GM23338 (cell line): ENCODE measurements at regions not wholly inside any gene's neighbourhood (a gene's known extent, or its start where the extent isn't known, plus 50 kb on each side); places are given as distances from the start of the nearest gene placed in this dataset.

Experiments
- ATAC-seq: fragments of 200-7000 bp; cut with Tn5 transposase; 3 replicates; pipeline ENCODE4 v1.9.1; 2020
- DNase-seq: peaks from one replicate; pipeline ENCODE4 v3.0.0-alpha.2; 2015; ENCODE audit warnings: low spot score
- H2AFZ ChIP-seq: fragments of 200-600 bp; sonication (generic); 2 replicates; pipeline ENCODE4 v1.8.0; 2016; ENCODE audit warnings: antibody characterized with exemption, mild to moderate bottlenecking, moderate library complexity
- H3F3A ChIP-seq: fragments of 200-600 bp; sonication (generic); replicated peaks from 2 replicates; pipeline ENCODE4 v1.8.0; 2017; ENCODE audit warnings: antibody characterized with exemption, mixed run types, low read depth
- H3K27ac ChIP-seq: fragments of 200-600 bp; sonication (generic); 2 replicates; pipeline ENCODE4 v1.6.1; 2016; ENCODE audit warnings: low read depth
- H3K27me3 ChIP-seq: fragments of 200-600 bp; sonication (generic); 2 replicates; pipeline ENCODE4 v1.8.0; 2016; ENCODE audit warnings: mild to moderate bottlenecking, mixed run types, moderate library complexity; ENCODE audit not compliant: insufficient read depth
- H3K36me3 ChIP-seq: fragments of 200-600 bp; sonication (generic); 2 replicates; pipeline ENCODE4 v1.8.0; 2016; ENCODE audit warnings: mild to moderate bottlenecking; ENCODE audit not compliant: insufficient read depth
- H3K4me1 ChIP-seq: fragments of 200-600 bp; sonication (generic); 2 replicates; pipeline ENCODE4 v1.8.0; 2016; ENCODE audit warnings: mild to moderate bottlenecking, moderate library complexity; ENCODE audit not compliant: insufficient read depth
- H3K4me2 ChIP-seq: fragments of 200-600 bp; sonication (generic); 2 replicates; pipeline ENCODE4 v1.7.1; 2017; ENCODE audit warnings: mixed run types
- H3K4me3 ChIP-seq: fragments of 200-600 bp; sonication (generic); 2 replicates; pipeline ENCODE4 v1.6.1; 2016; ENCODE audit warnings: mixed run types
- H3K79me2 ChIP-seq: fragments of 200-600 bp; sonication (generic); replicated peaks from 2 replicates; pipeline ENCODE4 v1.8.0; 2017; ENCODE audit warnings: mild to moderate bottlenecking; ENCODE audit not compliant: insufficient read depth
- H3K9me2 ChIP-seq: fragments of 200-600 bp; sonication (generic); 2 replicates; pipeline ENCODE4 v1.8.0; 2017; ENCODE audit not compliant: insufficient read depth
- H4K20me1 ChIP-seq: fragments of 200-600 bp; sonication (generic); replicated peaks from 2 replicates; pipeline ENCODE4 v1.8.0; 2017; ENCODE audit warnings: mild to moderate bottlenecking; ENCODE audit not compliant: insufficient read depth
- H3K27ac Mint-ChIP-seq: 2 replicates; pipeline ENCODE4 v1.8.0; 2020; ENCODE audit warnings: inconsistent platforms, mild to moderate bottlenecking, moderate library complexity, mixed read lengths
- H3K27me3 Mint-ChIP-seq: 3 replicates; pipeline ENCODE4 v1.8.0; 2022; ENCODE audit warnings: low read depth, mild to moderate bottlenecking, moderate library complexity, mixed read lengths, inconsistent platforms; ENCODE audit not compliant: insufficient read depth, poor library complexity
- H3K36me3 Mint-ChIP-seq: 3 replicates; pipeline ENCODE4 v1.8.0; 2021; ENCODE audit warnings: low read depth, mild to moderate bottlenecking, inconsistent platforms, moderate library complexity, mixed read lengths
- H3K4me1 Mint-ChIP-seq: 3 replicates; pipeline ENCODE4 v1.8.0; 2020; ENCODE audit warnings: mild to moderate bottlenecking, inconsistent platforms, mixed read lengths
- H3K4me3 Mint-ChIP-seq: 3 replicates; pipeline ENCODE4 v1.8.0; 2021; ENCODE audit warnings: moderate library complexity, mild to moderate bottlenecking, inconsistent platforms, mixed read lengths
- H3K9me3 Mint-ChIP-seq: 3 replicates; pipeline ENCODE4 v1.8.0; 2020; ENCODE audit warnings: moderate library complexity, mild to moderate bottlenecking, inconsistent platforms, mixed read lengths
- CREB1 ChIP-seq: fragments of 250-450 bp; sonication (Bioruptor Pico); IDR thresholded peaks from 2 replicates; pipeline ENCODE4 v1.5.0; 2020; ENCODE audit warnings: low read depth, mild to moderate bottlenecking, moderate library complexity
- CTCF ChIP-seq, 2 experiments: fragments of 200-600 bp in 1 of 2; sonication (generic) in 1 of 2; conservative IDR thresholded peaks; 2 replicates each; pipeline versions ENCODE4 v1.5.1 to v1.6.1; 2016 to 2017; ENCODE audit warnings: antibody characterized with exemption in 2 of 2, low read depth in 2 of 2, mild to moderate bottlenecking in 2 of 2, moderate library complexity in 1 of 2
- EZH2 ChIP-seq: fragments of 200-600 bp; sonication (generic); IDR thresholded peaks from one replicate; pipeline ENCODE4 v1.8.0; 2017; ENCODE audit warnings: antibody characterized with exemption, mild to moderate bottlenecking, low read depth; ENCODE audit not compliant: unreplicated experiment
- EZH2phosphoT487 ChIP-seq: fragments of 200-600 bp; sonication (generic); IDR thresholded peaks from one replicate; pipeline ENCODE4 v1.8.1; 2018; ENCODE audit warnings: antibody characterized with exemption; ENCODE audit not compliant: unreplicated experiment
- JUNB ChIP-seq: IDR thresholded peaks from one replicate; pipeline ENCODE4 v1.6.1; 2016; ENCODE audit warnings: antibody characterized with exemption; ENCODE audit not compliant: unreplicated experiment
- NANOG ChIP-seq: IDR thresholded peaks from 2 replicates; pipeline ENCODE4 v1.6.1; 2016; ENCODE audit warnings: antibody characterized with exemption, borderline replicate concordance
- POLR2AphosphoS5 ChIP-seq: IDR thresholded peaks from 2 replicates; pipeline ENCODE4 v1.6.1; 2016; ENCODE audit warnings: antibody characterized with exemption, low read depth
- STAT1 ChIP-seq: IDR thresholded peaks from one replicate; pipeline ENCODE4 v1.6.1; 2016; ENCODE audit warnings: antibody characterized with exemption; ENCODE audit not compliant: unreplicated experiment
- ZNF114 ChIP-seq: fragments of 250-450 bp; sonication (Bioruptor Pico); IDR thresholded peaks from 2 replicates; pipeline ENCODE4 v1.5.0; 2020; ENCODE audit warnings: mild to moderate bottlenecking, moderate library complexity
- ZNF331 ChIP-seq: fragments of 250-450 bp; sonication (Bioruptor Pico); IDR thresholded peaks from 2 replicates; pipeline ENCODE4 v1.5.0; 2020; ENCODE audit warnings: low read depth, mild to moderate bottlenecking, moderate library complexity
- ZNF462 ChIP-seq: fragments of 250-450 bp; sonication (Bioruptor Pico); IDR thresholded peaks from 2 replicates; pipeline ENCODE4 v1.5.0; 2020; ENCODE audit warnings: mild to moderate bottlenecking, moderate library complexity

- Mint-ChIP-seq H3K9me3 (peaks cover 4% of the 10 kb centered on the region; the same call in 1 of the 3 replicates), H3K36me3 (peaks cover 2% of the 10 kb centered on the region; the same call in 1 of the 3 replicates), H3K27me3 (no peaks in the 10 kb centered on the region), H3K4me1 (peaks cover 9% of the 10 kb centered on the region; the same call in 2 of the 3 replicates), H3K27ac (no peak overlapping the region), H3K4me3 (no peak overlapping the region)
- no peaks in the 10 kb centered on the region for H3K27me3 ChIP-seq
- H4K20me1 ChIP-seq = no peaks in the 10 kb centered on the region
- H3K36me3 ChIP-seq = no peaks in the 10 kb centered on the region
- peak; percentile 56 to 76 for TF ChIP-seq CTCF (conservative IDR thresholded peaks at IDR 0.05; ENCODE audit: low read depth in 2 of 2)
- TF ChIP-seq JUNB = no peak
- TF ChIP-seq POLR2AphosphoS5 = no peak
- no peak for TF ChIP-seq CREB1 (CRISPR knock-in tag)
- H3K27ac ChIP-seq = no peak overlapping the region
- no peak overlapping the region for H3K4me2 ChIP-seq
- no peaks in the 10 kb centered on the region for H3F3A ChIP-seq
- H3K9me2 ChIP-seq = no peaks in the 10 kb centered on the region
- peak; percentile 56 for DNase-seq
- no peaks in the 10 kb centered on the region for H3K79me2 ChIP-seq
- H3K4me3 ChIP-seq = no peak overlapping the region
- ATAC-seq = peak; percentile 87
- no peak overlapping the region; the same call in 1 of the 2 replicates for H2AFZ ChIP-seq
- no peaks in the 10 kb centered on the region; the same call in 1 of the 2 replicates for H3K4me1 ChIP-seq
Observed at GRCh38 chr12:81992461-81992860, 233.3 kb upstream of the PPFIA2 start.

- no peak for DNase-seq
- Mint-ChIP-seq H3K36me3 (no peaks in the 10 kb centered on the region), H3K9me3 (no peaks in the 10 kb centered on the region), H3K4me1 (peaks cover 9% of the 10 kb centered on the region; the same call in 2 of the 3 replicates), H3K4me3 (no peak overlapping the region), H3K27ac (no peak overlapping the region), H3K27me3 (no peaks in the 10 kb centered on the region)
- Histone ChIP-seq H3K27ac (no peak overlapping the region), H3K27me3 (no peaks in the 10 kb centered on the region), H3K79me2 (no peaks in the 10 kb centered on the region), H3K9me2 (no peaks in the 10 kb centered on the region), H3K4me3 (no peak overlapping the region), H3F3A (no peaks in the 10 kb centered on the region), H3K4me1 (no peaks in the 10 kb centered on the region; the same call in 1 of the 2 replicates), H2AFZ (no peak overlapping the region), H3K4me2 (no peak overlapping the region), H4K20me1 (no peaks in the 10 kb centered on the region), H3K36me3 (no peaks in the 10 kb centered on the region)
- no peak for ATAC-seq
- TF ChIP-seq STAT1 = no peak
- TF ChIP-seq CTCF (conservative IDR thresholded peaks at IDR 0.05; ENCODE audit: low read depth in 2 of 2) = no peak
- TF ChIP-seq EZH2phosphoT487 = no peak
- no peak for TF ChIP-seq CREB1 (CRISPR knock-in tag)
- TF ChIP-seq ZNF114 (CRISPR knock-in tag) = no peak
- TF ChIP-seq EZH2 = no peak
- TF ChIP-seq NANOG = no peak
- TF ChIP-seq ZNF462 = no peak
- no peak for TF ChIP-seq JUNB
- no peak for TF ChIP-seq ZNF331 (CRISPR knock-in tag)
Observed at GRCh38 chr12:81991868-81992267, 232.7 kb upstream of the PPFIA2 start.
